H1 (cell line): ENCODE measurements at regions not wholly inside any gene's neighbourhood (a gene's known extent, or its start where the extent isn't known, plus 50 kb on each side); places are given as distances from the start of the nearest gene placed in this dataset. TPM values are rescaled to one million over a fixed set of nuclear protein-coding genes. Genes with fewer than 3 reads are reported as not detected.

Experiments used
- POLR2A ChIP-seq, 2 experiments: IDR thresholded peaks; 1 replicate in 1 of 2; 2 replicates in 1 of 2; pipeline ENCODE4 v1.6.1; 2011; ENCODE audit warnings: low read depth in 2 of 2, low read length in 2 of 2, mild to moderate bottlenecking in 2 of 2; ENCODE audit errors: control extremely low read depth in 1 of 2
- RFX5 ChIP-seq: IDR thresholded peaks from 2 replicates; pipeline ENCODE4 v1.6.1; 2011; ENCODE audit warnings: low read depth, low read length, improper control_type of control experiment, borderline replicate concordance
- RNF2 ChIP-seq: fragments of 200-900, 300-1000 bp; sonication (generic); IDR thresholded peaks from 2 replicates; pipeline ENCODE4 v1.7.1; 2016; ENCODE audit warnings: borderline replicate concordance, low read depth, mild to moderate bottlenecking, antibody characterized with exemption, low read length; ENCODE audit not compliant: poor library complexity, severe bottlenecking; ENCODE audit errors: missing control alignments
- small RNA-seq: library from polyadenylated mRNA; stranded (forward); fragments of <200 nt; extraction: miRNeasy Mini kit (QIAGEN cat#:217004); gene quantifications from one replicate; pipeline ENCODE3, GENCODE V24; 2013; ENCODE audit not compliant: insufficient read depth

- TF ChIP-seq RNF2 (no peak), POLR2A (IDR thresholded peaks at IDR 0.05; ENCODE audit: control extremely low read depth in 1 of 2, low read depth in 2 of 2, low read length in 2 of 2) (no peak), RFX5 (no peak)
Measured at GRCh38 chr6:168718821-168719475, 278.0 kb downstream of the SMOC2 start (continued).

Small RNAs in the stretch of these regions (small RNA-seq; reads per million reads assigned to genes)
- not detected for gene AL513210.1
